ENCODE measurements at regions not wholly inside any gene's neighbourhood (a gene's known extent, or its start where the extent isn't known, plus 50 kb on each side); places are given as distances from the start of the nearest gene placed in this dataset.

DNA sequence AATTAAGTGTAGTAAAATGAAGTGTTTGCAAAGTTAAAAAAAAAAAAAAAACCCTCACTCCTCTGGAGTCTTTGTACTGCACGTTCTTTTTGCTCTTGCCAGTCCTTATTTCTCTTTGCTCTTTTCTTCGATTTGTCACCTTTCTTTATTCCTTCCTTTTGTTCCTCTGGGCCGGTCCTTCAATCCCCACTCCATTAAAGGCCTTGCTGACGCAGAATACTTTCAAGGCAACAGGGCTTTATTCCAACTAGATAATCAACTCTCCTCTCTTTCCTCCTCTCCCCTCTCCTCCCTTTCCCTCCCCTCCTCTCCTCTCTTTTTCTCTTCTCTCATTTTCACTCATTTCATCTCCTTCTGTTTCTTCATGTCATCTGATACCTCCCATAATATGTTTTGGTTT, 138.2 kb upstream of the NTM start:
- DNase-seq (ENCODE audit: low read depth in 2 of 2), result no peak

DNA sequence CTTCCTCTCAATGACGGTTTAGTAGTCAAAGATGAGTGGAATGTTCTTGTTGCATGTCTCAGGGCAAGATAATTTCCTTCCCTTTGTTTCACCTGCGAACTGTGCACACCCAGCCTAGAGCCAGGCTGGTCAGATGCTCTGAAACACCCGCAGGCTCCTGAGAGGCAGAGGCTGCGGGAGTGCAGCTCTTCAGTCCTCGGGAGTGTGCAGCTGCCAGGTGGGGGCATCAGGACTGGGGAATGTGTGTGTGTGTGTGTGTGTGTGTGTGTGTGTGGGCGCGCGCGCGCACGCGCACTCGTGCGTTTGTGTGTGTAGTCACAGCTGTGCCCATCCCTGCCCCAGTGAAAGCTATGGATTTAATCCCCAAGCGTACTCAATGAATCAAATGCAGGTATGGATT, 136.2 kb upstream of the NTM start:
- no peak for DNase-seq (ENCODE audit: low read depth in 2 of 2)

DNA sequence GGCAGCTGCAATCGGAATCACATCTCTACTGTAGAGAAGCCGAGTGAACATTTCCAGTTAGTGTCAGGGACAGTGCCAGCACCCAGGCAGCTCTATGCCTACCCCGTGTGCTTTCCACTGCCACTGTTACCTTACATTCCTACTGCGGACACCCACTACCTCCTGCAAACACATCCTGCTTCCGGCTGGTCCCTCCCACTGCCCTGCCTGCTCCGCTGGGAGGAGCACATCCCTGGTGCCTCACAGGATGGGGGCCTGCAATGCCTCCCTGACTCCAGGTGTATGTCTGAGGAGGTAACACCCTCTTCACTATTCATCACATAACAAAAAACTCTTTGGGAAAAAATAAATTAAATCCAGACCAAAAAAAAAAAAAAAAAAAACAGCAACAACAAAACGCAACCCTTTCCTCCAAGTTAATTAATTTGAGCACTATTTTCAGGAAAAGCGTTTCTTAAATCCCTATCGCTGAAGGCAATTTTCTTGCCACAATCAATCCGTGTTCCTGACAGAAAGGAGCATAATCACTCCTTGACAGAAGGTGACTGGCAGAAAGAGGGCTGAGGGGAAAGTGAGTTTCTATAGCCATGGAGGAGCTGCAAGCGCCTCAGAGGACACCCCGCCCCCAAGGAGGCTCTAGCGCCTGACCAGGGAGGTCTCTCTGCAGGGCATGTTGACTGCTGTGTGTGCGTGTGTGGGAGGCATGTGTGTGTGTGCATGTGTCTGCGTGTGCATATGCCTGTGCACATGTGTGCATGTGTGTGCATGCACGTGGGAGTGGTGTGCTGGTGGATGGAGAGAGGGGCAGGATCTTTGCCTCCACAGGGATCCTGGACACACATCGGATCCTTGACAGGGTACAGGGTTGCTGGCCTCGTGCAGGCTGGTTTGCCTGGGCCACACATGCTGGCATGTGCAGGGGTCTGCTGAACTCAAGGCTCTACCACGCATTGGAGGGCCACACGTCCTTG, 134.8 kb upstream of the NTM start:
- DNase-seq (ENCODE audit: low read depth in 2 of 2), result no peak

DNA sequence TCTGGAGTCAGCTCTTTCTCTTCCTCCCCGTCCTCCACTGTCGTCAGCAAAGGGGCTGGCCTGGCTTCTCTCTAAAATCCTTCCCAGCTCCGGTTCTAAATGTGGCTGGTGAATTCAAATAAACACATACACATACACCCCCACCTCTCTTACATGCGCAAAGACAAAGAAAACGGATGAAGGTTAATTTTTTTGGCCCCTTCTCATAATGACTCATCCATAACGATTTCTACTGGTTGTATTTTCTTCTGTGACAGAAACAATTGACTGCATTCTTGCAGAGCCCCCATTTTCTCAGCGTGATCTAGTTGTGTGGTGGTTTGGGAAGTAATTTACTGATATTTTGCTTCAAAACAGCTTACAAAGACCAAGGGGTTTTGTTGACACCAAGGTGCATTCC, 130.0 kb upstream of the NTM start:
- DNase-seq (ENCODE audit: low read depth in 2 of 2), result no peak

DNA sequence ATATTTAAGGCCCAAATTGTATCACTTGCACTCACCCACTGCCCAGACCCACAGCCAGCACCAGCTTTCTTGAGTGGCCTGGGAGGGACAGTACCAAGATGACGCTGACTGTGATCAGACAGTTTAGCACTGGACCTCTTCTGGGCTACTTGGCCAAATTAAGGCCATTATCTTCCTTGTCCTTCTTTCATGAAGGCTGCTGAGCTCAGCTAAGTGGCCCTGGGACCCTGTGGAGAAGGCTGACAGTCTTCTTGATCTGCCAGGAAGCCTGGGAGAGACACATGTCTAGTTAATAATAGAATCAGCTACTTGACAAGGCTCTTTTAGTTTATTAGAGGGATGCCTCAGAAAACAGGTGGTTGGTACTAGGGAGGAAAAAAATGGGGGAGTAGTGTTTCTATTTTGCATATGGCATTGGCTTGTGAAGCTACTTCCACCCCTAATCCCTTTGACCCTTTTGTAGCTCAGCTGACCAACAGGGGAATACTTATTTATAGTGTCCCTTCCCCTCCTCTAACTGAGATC, 127.9 kb upstream of the NTM start:
- no peak for DNase-seq (ENCODE audit: low read depth in 2 of 2)

DNA sequence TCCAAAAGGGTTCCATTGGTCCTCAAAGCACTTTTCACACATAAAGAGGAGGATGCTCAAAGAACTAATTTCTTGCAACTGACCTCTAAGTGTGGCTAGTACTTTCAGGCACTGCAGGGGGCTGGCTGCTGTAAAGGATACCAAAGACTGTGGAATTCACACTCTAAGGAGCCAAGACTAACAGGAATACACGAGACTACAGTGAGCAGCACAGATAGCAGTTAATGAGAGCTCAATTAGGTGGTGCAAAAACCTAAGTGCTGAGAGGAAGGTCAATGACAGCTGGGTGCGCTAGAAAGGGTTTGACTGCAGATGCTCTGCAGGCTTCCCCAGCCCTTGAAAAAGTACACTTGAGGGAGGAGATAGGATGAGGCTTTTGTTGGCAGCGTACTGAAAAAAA, 124.3 kb upstream of the NTM start:
- DNase-seq (ENCODE audit: low read depth in 2 of 2), result no peak

DNA sequence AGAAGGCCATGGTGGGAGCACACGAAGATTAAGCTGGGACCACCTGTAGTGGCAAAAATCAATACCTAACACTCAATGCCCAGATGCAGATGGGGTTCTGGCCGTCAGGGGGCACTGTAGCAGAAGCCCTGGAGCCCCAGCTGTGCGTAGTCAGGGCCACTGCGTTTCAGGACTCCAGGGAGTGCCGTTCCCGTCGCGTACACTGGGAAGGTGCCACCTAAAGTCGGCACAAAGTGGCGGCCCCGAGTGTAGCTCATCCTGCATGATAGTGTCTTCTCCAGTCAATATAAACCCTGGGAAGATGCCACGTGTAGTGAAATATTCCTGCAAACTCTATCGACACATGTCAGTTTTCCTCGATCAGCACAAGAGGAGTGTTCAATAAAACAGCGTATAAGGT, 123.8 kb upstream of the NTM start:
- DNase-seq (ENCODE audit: low read depth in 2 of 2), result peak in 1 of 2 donors; percentile 0

DNA sequence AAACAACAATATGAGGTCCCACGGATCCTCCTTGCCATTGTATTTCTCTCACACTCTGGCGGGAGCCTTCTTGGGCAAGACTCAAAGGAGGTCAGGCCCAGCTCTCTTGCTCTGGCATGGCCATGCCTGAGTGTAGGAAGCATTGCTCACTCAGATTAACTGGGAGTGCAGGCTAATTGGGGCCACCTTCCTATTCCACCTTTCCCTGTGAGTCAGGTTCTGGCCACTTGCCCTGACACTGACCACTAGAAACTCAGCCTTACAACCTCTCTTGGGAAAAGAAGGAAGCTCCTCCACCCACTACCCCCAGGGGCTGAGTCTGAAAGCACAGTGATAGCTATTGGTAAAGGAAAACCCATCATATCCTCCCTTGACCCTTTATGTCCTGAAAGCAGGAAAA, 121.8 kb upstream of the NTM start:
- no peak for DNase-seq (ENCODE audit: low read depth in 2 of 2)

DNA sequence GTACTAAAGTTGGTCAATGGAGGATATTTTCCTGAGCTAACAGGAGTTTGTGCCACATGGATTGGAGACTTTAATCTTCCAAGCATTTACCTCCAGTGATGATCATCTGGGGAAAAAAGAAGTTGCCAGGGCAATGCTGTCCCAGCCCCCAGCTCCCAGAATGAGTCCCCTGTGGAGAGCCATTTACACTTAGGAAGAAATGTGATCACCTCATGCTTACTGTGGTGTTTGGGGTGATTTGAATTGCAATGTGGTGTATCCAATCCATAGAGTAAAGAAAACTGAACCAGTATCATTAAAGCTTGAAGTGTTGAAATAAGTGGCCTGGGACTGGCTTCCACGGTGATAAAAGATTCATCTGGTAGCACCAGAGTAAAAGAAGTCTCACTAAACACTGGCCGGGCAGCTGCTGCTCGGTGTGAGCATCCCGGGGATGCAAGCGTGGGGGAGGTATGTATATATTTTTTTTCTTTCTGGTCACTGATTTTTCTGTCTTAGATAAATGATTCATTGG, 117.2 kb upstream of the NTM start:
- no peak for DNase-seq (ENCODE audit: low read depth in 2 of 2)

DNA sequence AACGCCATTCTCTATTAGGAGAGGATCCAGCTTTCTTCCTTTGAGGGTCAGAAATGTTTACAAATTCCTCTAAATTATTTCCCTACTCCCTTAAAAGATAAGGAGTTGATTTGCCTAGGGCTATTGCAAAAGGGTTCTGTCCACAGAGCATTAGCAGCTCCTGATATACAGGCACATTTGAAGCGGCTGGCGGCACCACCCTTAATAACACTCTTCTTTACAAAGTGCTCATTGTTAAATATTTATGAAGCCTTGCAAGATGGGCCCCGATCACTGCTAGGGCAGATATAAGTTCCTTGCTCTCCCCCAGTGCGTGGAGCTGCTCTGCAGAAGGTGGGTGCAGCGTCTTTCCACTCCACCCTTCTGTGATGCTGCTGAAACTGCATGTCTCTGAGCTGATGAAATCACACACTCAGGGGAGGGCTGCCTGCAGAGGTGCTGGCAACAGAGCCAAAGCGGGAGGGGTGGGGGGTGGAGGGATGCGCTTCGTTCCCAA, 116.7 kb upstream of the NTM start:
- DNase-seq (ENCODE audit: low read depth in 2 of 2), result no peak

DNA sequence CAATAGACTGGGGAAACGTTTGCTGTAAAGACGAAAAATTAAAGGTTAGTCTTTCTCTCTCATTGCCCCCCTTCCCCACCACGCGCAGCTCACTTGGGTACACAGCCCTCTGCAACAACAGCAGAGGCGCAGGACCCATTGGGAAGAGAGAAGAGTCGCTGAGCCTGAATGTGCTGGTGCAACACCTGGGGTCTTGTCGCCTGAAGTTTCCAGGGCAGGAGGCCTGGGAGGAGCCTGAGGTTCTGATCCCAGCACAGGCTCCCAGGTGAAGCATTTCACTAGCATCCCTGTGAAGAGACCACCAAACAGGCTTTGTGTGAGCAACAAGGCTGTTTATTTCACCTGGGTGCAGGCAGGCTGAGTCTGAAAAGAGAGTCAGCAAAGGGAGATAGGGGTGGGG, 116.2 kb upstream of the NTM start:
- DNase-seq (ENCODE audit: low read depth in 2 of 2), result no peak

DNA sequence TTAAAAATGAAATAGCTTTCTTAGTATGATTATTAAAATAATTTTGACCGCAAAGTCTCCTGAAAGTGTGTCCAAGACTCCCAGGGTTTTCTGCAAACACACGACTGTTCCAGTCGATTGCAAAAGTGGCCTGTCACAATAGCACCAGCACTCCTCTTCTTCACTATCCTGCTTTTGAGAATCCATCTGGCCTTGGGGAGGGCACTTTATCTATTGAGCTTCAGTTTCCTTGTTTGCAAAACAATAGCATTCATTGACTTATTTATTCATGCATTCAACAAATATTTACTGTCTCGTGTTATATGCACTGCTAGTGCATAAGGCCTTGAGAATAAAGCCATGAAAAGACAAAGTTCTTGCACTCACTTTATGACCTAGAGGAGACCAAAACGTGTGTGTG, 96.2 kb upstream of the NTM start:
- DNase-seq (ENCODE audit: low read depth in 2 of 2), result no peak

DNA sequence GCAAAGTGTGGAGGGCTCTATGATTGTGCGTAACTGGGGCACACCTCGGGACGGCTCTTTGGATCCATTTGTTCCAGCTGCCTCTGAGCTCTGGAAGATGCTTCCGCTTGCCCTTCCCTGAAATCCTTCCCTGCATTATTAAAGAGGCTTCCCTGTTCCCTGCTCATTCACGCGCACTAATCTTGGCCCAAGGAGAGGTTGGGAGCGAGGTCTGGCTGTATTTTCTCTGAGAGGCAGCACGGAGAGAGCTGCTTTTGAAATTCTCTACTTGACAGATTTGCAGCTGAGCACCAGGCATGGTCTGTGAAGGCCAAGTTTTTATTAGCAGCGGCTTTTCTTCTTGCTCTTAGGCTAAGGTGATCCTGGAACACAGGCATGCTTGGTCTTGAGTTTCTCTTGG, 94.8 kb upstream of the NTM start:
- no peak for DNase-seq (ENCODE audit: low read depth in 2 of 2)

DNA sequence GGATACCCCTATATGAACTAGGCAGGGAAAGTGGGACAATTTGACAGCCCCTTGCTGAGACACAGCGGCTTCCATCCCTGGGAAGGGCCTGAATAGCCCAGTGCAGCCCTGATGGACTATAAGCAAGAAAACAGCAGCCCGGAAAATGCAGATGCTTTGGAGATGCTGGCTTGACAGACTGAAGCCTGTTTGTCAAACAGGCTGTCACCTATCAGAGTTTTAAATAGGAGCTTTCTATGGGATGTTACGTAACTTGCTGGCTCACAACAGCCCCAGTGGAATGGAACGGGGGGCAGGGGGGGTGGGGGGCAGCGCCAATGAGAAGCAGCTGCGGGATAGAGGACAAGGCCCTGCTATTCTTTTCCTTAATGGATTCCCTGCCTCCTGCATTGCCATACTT, 91.9 kb upstream of the NTM start:
- DNase-seq (ENCODE audit: low read depth in 2 of 2), result no peak

DNA sequence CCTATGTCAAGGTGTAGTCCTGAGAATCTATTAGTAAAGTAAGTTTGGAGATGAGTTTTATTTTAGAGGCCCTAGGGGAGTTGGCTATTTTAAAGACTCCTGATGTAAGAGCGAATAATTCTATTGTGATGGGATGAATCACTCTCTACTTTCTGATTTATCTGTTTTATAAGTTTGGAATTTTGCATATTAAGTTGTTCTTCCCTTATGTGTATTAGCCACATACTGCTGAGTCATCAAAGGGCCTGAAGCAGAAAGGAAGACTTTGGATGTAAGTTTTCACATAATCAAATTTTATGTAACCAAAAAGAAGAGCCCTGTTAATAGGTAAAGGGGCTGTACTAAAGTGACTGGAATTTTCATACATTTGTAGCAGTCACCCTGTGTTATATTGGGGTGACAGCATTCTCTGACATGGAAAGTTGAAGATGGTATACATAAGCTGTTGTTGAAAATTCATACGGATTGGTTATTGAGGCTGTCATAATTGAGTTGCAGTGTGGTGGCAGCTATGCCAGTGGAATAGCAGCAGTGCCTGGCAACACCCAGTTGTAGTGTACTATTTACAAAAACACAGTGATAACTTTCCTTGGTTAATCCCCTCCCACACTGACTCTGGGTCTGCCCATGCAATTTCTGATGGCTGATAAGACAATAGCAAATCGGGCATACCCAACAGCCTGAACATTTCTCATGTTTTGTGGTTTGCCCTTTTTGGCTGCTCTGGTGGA, 90.6 kb upstream of the NTM start:
- no peak for DNase-seq (ENCODE audit: low read depth in 2 of 2)

DNA sequence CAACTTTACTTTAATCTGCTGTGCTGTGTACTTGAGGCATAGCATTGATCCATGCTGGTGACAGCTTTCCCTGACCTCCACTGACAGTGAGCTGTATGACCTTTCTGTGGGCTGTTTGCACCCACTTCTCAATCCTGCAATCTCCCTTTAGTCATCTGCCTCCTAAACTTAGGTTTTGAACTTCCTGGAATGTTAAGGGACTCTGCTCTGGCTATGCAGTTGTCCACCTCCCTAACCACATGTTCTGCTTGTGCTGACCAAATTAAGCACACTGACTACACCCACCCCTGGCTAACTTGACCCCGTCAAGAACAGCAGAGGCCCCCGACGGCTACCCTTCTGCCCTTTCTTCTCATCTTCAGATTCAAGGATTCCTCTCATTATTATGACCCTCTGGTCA, 89.1 kb upstream of the NTM start:
- no peak for DNase-seq (ENCODE audit: low read depth in 2 of 2)

DNA sequence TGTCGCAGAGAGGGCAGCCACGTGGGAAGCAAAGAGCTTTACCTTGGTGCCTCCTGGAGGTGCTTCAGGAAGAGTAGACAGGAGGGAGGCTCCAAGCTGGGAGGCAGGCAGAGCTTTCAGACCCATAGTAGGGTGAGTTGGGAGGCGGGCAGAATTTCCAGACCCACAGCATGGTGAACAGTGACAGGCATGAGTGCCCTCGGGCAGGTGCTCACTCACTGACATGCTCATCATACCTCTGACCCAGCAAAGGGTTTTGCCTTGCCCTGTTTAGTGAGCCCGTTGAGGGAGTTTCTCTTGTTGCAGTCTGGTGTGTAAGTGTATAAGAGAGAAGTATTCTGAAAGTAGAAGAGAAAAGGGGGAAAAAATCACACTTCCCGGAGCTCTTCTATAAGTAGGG, 86.4 kb upstream of the NTM start:
- DNase-seq (ENCODE audit: low read depth in 2 of 2), result no peak

DNA sequence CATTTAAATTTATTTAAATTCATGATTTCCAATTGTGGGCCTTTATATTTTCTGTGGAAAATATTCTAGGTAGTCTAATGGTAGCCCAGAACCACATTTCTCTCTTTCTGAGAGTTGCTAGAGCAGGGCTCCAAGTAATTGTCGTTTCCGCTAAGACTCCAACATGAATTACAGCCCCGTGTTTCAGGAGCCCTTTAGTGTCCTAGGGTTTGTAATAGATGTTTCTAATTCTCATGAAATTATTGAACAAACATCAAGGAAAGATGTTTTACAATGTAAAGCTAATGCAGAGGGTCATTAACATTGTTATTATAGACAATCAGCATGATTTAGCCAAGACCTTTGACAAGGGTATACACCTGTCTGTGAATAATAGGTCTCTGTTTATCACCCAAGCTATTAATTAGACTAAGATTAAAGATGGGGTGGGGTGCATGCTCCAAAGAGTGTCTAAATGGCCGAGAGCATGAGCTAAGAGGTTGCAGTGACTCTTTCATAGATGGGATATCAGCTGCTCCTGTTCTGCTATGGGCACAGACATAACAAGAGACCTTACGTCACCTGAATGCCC, 81.8 kb upstream of the NTM start:
- no peak for DNase-seq (ENCODE audit: low read depth in 2 of 2)

DNA sequence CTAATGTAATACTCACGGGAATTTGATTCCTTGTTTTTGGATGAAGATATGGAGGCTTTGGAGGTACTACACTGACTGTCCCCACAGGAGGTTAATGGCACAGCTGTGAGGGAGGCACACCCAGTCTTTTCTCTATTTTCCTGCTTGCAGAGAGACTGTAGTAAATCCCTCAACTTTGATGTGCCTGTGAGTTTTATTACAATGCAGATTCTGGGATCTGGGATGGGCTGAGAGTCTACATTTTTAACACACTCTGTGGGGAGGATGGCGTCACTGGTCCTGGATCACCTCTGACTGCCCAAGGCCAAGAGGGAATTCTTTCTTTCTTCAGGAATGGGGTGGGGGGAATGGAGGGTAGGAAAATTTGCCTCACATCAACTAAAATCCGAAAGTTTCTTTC, 80.2 kb upstream of the NTM start:
- DNase-seq (ENCODE audit: low read depth in 2 of 2), result no peak

DNA sequence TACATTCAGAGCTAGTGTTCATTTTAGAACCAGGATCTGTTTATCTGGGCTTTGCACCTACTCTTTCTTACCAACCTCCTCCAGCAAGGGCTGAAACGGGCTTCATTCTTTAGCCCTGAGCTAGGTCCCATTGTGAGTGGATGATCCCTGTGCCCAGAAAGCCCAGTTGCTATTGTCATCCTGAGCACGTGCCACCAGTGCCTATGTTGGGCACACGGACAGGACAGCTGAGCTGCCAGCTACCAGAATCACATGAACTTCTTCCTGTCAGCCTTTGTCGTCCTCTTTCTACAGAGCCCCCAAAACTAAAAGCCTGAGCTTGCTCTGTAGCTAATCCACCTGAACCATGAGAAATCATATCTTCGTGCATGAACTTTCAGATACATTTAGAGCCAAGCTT, 74.4 kb upstream of the NTM start:
- DNase-seq (ENCODE audit: low read depth in 2 of 2), result no peak

DNA sequence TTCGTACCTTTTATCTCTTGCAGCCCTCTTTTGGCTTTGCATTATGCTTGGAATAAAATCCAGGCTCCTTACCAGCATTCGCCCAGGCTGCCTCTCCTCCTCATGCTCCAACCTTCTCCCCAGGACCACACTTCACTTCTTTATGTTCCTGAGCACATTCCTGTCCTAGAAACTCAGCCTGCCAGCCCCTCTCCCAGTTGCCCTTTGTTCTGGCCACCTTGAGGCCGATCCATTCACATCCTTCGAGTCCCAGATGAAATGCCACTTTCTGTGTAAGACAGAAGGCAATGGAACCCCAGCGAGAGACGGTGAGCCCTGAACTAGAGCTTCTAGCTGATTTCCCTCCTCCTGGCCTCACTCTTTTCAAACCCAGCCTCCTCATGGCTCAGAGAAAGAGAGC, 73.0 kb upstream of the NTM start:
- no peak for DNase-seq (ENCODE audit: low read depth in 2 of 2)
